Thymus (tissue), 11 donors: ENCODE measurements at regions not wholly inside any gene's neighbourhood (a gene's known extent, or its start where the extent isn't known, plus 50 kb on each side); places are given as distances from the start of the nearest gene placed in this dataset.

Experiments used
- DNase-seq, 9 donors: peaks; one replicate each; pipeline ENCODE4 v3.0.0-alpha.2; 2013; ENCODE audit warnings: low spot score in 9 of 9, low read depth in 6 of 9, missing footprints in 1 of 9
- H3K27ac ChIP-seq, 2 donors: one replicate each; pipeline ENCODE4 v1.5.1; 2013; ENCODE audit warnings: control low read depth in 1 of 2, low read depth in 1 of 2, low read length in 1 of 2, mild to moderate bottlenecking in 1 of 2, moderate library complexity in 1 of 2
- H3K27me3 ChIP-seq, 2 donors: one replicate each; pipeline ENCODE4 v1.5.1; 2013; ENCODE audit warnings: low read length in 1 of 2; ENCODE audit not compliant: control insufficient read depth in 2 of 2, insufficient read depth in 1 of 2
- H3K36me3 ChIP-seq, 2 donors: one replicate each; pipeline ENCODE4 v1.5.1; 2013; ENCODE audit warnings: low read length in 1 of 2, mild to moderate bottlenecking in 1 of 2, moderate library complexity in 1 of 2; ENCODE audit not compliant: control insufficient read depth in 2 of 2, insufficient read depth in 2 of 2
- H3K4me1 ChIP-seq, 2 donors: one replicate each; pipeline ENCODE4 v1.5.1; 2013; ENCODE audit warnings: low read length in 2 of 2; ENCODE audit not compliant: control insufficient read depth in 2 of 2, insufficient read depth in 2 of 2
- H3K4me3 ChIP-seq, 2 donors: one replicate each; pipeline ENCODE4 v1.5.1; 2013; ENCODE audit warnings: low read length in 2 of 2, control low read depth in 1 of 2, mild to moderate bottlenecking in 1 of 2
- H3K9me3 ChIP-seq, 2 donors: one replicate each; pipeline ENCODE4 v1.5.1; 2013; ENCODE audit warnings: low read length in 1 of 2, mild to moderate bottlenecking in 1 of 2; ENCODE audit not compliant: control insufficient read depth in 2 of 2, insufficient read depth in 1 of 2
- WGBS: extraction: QIAGEN DNeasy Blood & Tissue Kit; methylation state at CpG from one replicate; pipeline ENCODE4 v1.1.7; 2013; 5-methylcytosine and 5-hydroxymethylcytosine counted together
- donor health status: healthy.

DNA sequence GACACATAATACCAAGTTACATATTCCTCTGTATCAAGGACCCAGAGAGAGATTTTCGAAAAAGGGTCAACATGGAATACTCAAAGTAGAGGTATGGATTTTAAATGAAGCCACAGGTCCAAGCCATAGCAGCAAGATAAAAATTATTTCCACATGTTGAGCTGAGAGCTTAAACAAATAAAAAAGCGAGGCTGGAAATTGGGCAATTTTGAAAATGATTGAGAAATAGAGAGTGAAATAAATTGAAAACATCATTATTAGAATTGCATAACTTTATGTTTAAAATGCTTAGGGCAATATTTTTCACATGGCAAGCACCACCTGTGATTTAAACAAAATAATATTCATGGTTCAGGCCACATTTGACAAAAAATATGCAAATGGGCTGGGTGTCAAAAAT is 1251.0 kb upstream of the USP15 start:
- Histone ChIP-seq H3K4me1 (no peaks in the 10 kb centered on the region), H3K9me3 (peaks cover 0 to 3% of the 10 kb centered on the region in 2 donors), H3K27me3 (no peaks in the 10 kb centered on the region), H3K36me3 (no peaks in the 10 kb centered on the region), H3K4me3 (no peak overlapping the region), H3K27ac (no peak overlapping the region)
- DNase-seq, result no peak
- WGBS, result 86% methylated on average over 2 of the region's 2 CpGs

DNA sequence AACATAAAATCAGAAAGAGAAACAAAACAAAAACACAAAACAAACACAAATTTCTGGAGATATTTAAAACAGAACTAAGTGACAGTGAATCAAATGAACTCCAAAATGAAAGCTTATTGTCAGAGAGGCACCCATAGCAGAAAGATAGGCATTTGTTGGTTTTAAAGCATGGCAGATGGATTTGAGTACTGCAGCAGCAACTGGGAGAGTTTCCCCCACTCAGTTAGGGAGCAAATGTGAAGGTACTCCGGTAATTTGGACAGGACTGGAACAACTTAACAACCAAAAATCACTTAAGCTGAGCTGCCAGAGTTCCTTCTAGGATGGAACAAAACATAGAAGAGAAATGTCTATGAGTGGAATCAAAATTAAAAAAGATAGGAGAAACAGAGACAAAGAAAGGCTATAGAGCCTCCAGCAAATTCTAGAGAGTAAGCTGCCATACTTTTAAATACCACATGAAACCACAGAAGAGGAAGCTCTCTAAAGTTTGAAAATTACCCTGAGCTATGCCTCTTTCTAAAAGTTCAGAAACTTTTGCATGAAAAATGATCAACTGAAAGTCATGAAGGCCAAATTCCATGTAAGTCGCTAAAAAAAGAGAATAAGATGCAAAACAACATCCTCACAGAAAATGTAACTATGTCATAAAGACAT is 1248.3 kb upstream of the USP15 start:
- WGBS, result 52% methylated on average over 2 of the region's 2 CpGs
- no peak for DNase-seq
- H3K9me3 ChIP-seq, result peaks cover 0 to 3% of the 10 kb centered on the region in 2 donors
- no peaks in the 10 kb centered on the region for H3K36me3 ChIP-seq
- no peak overlapping the region for H3K4me3 ChIP-seq
- H3K4me1 ChIP-seq, result no peaks in the 10 kb centered on the region
- H3K27ac ChIP-seq, result no peak overlapping the region
- no peaks in the 10 kb centered on the region for H3K27me3 ChIP-seq

DNA sequence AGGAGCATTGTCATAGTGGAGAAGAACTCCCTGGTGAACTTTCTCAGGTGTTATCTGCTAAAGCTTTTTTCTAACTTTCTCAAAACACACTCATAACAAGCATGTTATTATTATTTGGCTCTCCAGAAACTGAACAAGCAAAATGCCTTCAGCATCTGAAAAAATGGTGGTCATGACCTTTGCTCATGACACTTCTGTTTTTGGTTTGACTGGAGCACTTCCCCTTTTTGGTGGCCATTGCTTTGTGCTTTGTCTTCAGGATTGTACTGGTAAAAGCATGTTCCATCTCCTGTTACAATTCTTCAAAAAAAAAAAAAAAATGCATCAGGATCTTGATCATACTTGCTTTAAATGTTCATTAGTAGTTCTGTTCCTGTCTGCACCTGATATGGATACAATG is 1241.6 kb upstream of the USP15 start:
- no peaks in the 10 kb centered on the region for H3K36me3 ChIP-seq
- no peaks in the 10 kb centered on the region for H3K27me3 ChIP-seq
- H3K27ac ChIP-seq, result no peak overlapping the region

DNA sequence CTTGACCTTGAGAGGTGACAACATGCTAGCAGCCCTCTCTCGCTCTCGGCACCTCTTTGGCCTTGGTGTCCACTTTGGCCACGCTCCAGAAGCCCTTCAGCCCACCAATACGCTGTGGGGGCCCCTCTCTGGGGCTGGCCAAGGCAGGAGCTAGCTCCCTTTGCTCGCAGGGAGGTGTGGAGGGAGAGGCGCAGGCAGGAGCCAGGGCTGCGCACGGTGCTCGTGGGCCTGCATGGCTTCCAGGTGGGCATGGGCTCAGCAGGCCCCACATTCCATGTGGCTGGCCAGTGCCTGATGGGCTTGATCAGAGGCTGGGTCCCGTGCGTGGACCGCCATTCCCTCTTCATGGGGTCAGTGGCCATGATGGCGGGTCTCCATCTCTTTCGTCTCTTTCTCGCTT is 1237.0 kb upstream of the USP15 start:
- no peak overlapping the region for H3K27ac ChIP-seq
- H3K4me1 ChIP-seq, result no peaks in the 10 kb centered on the region
- peaks cover 3 to 7% of the 10 kb centered on the region in 2 donors for H3K9me3 ChIP-seq
- DNase-seq, result peak in 1 of 9 donors; percentile 0
- H3K4me3 ChIP-seq, result no peak overlapping the region
- 91% methylated on average over 15 of the region's 15 CpGs for WGBS
- H3K36me3 ChIP-seq, result no peaks in the 10 kb centered on the region
- H3K27me3 ChIP-seq, result no peaks in the 10 kb centered on the region

More for the DNA sequence above, 1241.6 kb upstream of the USP15 start:
- Histone ChIP-seq H3K9me3 (peaks cover 3 to 5% of the 10 kb centered on the region in 2 donors), H3K4me3 (no peak overlapping the region), H3K4me1 (no peaks in the 10 kb centered on the region)
- DNase-seq, result no peak

DNA sequence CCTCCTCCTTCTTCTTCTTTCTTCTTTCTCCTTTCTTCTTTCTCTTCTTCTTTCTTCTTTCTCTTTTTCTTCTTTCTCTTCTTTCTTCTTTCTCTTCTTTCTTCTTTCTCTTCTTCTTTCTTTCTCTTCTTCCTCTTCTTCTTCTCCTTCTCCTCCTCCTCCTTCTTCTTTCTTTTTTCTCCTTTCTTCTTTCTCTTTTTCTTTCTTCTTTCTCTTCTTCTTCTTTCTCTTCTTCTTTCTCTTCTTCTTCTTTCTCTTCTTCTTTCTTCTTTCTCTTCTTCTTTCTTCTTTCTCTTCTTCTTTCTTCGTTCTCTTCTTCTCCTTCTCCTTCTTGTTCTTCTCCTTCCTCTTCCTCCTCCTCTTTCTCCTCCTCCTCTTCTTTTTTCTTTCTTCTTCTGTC is 1230.7 kb upstream of the USP15 start:
- no peaks in the 10 kb centered on the region for H3K4me1 ChIP-seq
- 95% methylated on average over 1 of the region's 1 CpG for WGBS
- H3K27me3 ChIP-seq, result no peaks in the 10 kb centered on the region
- H3K4me3 ChIP-seq, result no peak overlapping the region
- no peaks in the 10 kb centered on the region for H3K36me3 ChIP-seq
- no peak for DNase-seq
- H3K27ac ChIP-seq, result no peak overlapping the region
- H3K9me3 ChIP-seq, result no peaks in the 10 kb centered on the region

GRCh38 chr12:61037792-61038191 is 1222.4 kb upstream of the USP15 start:
- no peak overlapping the region for H3K4me3 ChIP-seq

DNA sequence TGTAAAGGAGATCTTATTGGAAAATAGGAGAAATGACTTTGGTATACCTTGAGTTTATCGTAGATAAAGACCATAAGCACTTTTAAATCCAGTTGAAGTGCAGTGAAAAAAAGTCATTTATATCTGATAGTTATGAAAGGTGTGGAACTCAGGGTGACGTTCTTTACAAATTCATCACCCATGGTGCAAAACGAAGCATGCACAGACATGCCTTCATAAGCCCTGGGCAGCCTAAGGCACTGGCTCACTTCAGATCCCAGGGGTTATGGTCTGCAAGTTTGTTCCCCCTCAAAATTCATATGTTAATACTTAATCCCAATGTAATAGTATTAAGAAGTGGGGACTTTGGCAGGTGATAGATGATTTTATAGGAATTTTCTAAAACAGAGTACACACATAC is 1216.4 kb upstream of the USP15 start:
- H3K9me3 ChIP-seq, result no peaks in the 10 kb centered on the region
- no peaks in the 10 kb centered on the region for H3K4me1 ChIP-seq
- WGBS, result 85% methylated on average over 3 of the region's 3 CpGs
- H3K36me3 ChIP-seq, result no peaks in the 10 kb centered on the region
- DNase-seq, result no peak
- no peak overlapping the region for H3K4me3 ChIP-seq
- no peak overlapping the region for H3K27ac ChIP-seq
- H3K27me3 ChIP-seq, result no peaks in the 10 kb centered on the region

More at GRCh38 chr12:61037792-61038191, 1222.4 kb upstream of the USP15 start:
- Histone ChIP-seq H3K27ac (no peak overlapping the region), H3K4me1 (no peaks in the 10 kb centered on the region), H3K9me3 (no peaks in the 10 kb centered on the region), H3K27me3 (no peaks in the 10 kb centered on the region), H3K36me3 (no peaks in the 10 kb centered on the region)
- no peak for DNase-seq
- 88% methylated on average over 1 of the region's 1 CpG for WGBS

- no peaks in the 10 kb centered on the region for H3K36me3 ChIP-seq
- no peak overlapping the region for H3K27ac ChIP-seq
- no peak overlapping the region for H3K4me3 ChIP-seq
- 93% methylated on average over 3 of the region's 3 CpGs for WGBS
- no peaks in the 10 kb centered on the region for H3K27me3 ChIP-seq
- no peaks in the 10 kb centered on the region for H3K9me3 ChIP-seq
- DNase-seq, result no peak
- no peaks in the 10 kb centered on the region for H3K4me1 ChIP-seq
Measured at GRCh38 chr12:61044766-61045165, 1215.4 kb upstream of the USP15 start.

- DNase-seq, result no peak
- 88% methylated on average over 3 of the region's 3 CpGs for WGBS
- no peak overlapping the region for H3K27ac ChIP-seq
Measured at GRCh38 chr12:61070640-61071414, 1189.4 kb upstream of the USP15 start.

More at GRCh38 chr12:61070640-61071414, 1189.4 kb upstream of the USP15 start:
- H3K4me3 ChIP-seq, result no peak overlapping the region
- no peaks in the 10 kb centered on the region for H3K4me1 ChIP-seq
- H3K27me3 ChIP-seq, result no peaks in the 10 kb centered on the region
- H3K36me3 ChIP-seq, result no peaks in the 10 kb centered on the region
- H3K9me3 ChIP-seq, result no peaks in the 10 kb centered on the region
